HG03571 (cell line): ENCODE measurements at regions not wholly inside any gene's neighbourhood (a gene's known extent, or its start where the extent isn't known, plus 50 kb on each side); places are given as distances from the start of the nearest gene placed in this dataset.
A peak's percentile ranks its signal among the peaks of the same experiment; 100 is the strongest.
"Not testable (repeated sequence)": the region's sequence is repeated elsewhere in the genome, so short reads cannot be mapped to it uniquely, and the experiment has no call there.

ENCODE experiments used
- ATAC-seq: cut with Tn5 transposase; IDR thresholded peaks from one replicate; pipeline ENCODE4 v1.9.1; 2021; ENCODE audit not compliant: unreplicated experiment

DNA sequence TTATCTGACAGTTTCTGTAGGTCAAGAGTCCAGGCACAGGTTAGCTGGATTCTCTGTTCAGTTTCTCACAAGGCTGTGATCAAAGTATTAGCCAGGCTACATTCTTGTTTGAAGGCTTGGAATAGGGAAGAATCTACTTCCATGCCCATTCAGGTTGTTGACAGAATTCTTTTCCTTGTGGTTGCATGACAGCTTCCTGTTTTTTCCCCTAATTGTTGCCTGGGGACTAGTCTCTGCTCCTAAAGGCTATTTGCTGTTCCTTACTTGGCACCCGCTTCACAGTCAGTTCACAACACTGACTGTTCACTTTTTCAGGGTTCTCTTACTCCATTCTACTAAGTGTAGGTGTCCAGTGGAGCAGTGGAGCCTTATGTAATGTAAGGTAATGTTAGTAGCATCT, 115.4 kb upstream of the GBE1 start:
- ATAC-seq, result no peak

DNA sequence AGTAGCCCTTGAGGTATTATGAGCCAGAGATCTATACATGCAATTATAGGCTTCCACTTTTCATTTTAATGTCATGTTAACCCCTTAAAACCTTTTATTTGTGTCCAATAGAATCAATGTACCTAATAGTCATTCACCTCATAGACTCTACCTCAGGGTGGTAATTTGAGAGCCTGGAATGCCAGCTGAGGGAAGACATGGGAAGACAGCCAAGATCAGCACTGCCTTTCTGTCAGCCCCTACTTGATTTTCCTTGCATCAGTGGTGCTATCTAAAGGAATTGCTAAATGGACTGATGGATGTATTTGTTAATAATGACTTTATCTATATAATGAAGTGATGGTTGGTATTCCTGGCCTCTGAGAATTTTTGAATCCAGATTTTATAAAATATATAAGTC, 113.3 kb upstream of the GBE1 start:
- no peak for ATAC-seq

DNA sequence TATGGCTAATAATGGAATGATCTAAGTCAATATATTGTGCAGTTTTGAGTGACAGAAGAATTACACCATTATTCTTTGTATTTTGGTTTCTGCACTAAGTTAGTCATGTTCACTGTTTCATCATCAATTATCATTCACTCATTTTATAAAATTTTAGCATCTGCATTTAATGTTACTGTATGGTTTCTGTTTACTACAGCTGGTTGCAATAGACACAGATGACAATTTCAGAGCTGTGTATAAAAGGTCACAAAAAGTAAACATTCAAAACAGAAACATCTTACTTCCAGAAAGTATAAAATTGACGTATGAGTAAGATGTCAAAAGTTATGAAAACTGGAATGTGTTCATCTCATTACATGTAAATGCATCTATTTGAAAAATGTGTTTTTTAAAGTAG, 111.1 kb upstream of the GBE1 start:
- no peak for ATAC-seq

DNA sequence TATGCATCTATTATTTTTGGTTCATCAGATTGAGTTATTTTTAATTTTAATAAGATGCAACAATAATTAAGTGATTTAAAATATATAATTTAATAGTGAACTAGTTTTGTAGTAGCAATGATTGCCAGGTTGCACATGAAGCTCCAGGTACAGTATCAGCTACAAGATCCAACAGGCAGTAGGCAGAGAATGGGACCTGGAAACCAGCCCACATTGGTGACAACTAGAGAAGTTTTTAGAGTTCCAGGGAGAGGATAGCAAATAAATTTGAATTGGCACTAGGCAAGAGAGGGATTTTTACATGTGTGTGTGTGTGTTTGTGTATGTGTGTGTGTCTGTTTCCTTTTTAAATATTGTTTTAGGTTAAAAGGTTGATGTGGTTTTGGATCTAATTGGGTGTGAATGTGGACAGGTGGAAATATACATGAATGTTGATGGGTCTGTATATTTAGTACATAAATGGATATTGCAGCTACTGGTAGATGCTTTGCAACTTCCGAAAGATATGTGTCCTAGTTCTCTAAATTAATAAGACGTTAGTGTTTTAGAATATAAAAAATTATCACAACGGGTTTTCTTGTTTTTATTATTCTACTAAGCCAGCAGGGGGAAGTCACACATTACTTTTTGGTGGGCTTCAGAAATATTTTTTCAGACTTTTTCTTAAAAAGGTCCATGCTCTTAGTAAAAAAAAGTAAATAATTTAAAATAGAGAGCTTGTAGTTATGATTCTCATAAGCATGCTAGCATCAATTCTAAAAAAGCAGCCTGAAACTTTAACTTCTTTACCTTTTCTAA, 110.1 kb upstream of the GBE1 start:
- ATAC-seq, result no peak

DNA sequence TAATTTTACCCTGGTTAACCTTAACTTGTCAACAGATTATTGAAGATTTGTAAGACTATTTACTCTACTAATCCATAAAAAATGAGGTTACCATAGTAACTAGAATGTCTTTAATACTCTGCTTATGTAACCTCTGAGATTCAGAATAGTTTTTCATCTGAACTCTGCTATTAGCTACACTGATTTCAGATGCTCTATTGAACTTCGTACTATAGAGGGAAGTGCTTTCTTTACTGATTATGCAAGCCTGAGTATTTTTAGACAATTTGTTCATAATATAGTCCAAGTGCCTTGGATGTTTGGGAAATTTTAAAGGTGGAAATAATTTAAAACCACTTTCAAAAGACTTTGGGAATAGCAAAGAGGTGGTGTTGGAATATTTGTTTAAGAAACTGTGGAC, 107.9 kb upstream of the GBE1 start:
- ATAC-seq, result no peak

DNA sequence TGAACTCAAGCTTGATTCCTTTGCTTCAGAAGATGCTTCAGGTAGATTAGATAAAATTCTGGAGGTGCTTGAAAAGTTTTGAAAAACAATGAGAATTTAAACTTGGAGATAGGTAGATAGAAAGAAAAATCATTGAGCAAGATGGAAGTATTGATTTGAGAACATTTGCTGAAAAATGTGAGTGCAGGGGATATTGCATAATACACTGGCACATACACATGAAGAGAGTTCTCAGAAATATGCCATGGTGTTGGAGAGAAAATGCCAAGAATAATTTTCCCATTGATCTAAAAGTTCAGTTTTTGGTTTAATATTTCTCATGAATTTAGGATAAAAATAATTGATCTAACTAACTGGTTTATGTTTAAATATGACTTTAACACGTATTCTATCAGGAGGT, 107.2 kb upstream of the GBE1 start:
- ATAC-seq, result no peak

DNA sequence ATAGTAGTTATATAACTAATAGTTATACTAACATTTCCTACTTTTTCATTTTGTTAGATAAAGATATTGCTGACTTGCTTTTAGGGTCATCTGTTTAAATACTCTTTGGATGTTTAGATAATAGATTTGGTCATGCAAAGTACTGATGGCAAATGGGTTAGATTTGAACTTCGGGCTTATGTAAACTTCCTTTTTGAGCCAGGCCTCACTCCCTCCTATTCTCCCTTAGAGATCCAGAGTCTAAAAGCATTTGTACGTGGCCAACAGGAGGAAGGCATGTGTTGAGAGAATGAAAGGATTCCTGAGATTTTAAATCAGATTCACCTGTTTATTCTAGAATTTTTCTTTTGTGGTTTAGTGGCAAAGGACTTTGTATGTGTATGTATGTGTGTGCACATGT, 106.4 kb upstream of the GBE1 start:
- ATAC-seq, result no peak

DNA sequence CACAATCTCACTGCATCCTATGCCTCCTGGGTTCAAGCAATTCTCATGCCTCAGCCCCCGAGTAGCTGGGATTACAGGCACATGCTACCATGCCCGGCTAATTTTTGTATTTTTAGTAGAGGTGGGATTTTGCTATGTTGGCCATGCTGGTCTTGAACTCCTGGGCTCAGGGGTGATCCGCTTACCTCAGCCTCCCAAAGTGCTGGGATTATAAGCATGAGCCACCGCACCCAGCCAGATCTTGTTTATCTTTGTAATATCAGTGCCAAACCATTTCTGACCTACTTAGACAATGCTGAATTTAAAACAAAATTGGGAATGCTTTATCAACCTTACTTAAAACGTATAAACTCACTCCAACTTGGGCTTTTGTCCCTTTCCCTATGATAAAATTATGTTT, 103.7 kb upstream of the GBE1 start:
- not testable (repeated sequence) for ATAC-seq

DNA sequence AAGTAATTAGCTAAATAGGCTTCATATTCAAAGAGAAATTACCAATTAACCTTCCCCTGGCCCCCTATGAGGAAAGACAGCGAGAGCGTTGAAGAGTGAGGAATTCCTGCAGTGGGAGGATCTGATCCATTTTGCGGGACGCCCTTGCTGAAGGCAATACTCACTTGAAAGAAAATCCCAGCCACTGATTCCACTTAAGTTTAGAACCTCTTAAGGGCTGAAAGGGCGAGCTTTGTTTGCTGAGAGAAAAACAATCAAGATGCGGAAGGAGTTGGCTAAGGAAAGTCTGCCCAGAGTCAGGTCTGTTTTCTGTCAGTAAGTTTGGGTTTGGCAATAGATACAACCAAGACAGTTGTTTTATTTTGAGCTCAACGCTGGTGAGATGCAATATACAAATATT, 102.8 kb upstream of the GBE1 start:
- ATAC-seq, result no peak

DNA sequence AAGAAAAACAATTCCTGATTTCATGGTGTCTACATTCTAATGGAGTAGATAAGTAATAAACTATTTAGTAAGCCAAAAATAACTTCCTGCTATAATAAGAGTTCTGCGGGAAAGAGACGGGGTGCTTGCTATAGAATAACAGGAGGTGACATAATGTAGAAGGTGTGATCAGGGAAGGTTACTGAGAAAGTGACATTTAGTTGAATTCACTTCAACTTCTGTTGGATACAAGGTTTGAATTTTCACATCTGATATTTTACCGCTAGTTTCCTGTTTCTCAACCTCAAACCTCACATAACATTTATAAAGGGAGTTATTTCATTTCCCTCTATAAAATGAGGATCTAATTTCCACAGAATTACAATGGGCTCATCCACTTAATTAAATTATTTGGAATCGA, 102.3 kb upstream of the GBE1 start:
- ATAC-seq, result no peak

DNA sequence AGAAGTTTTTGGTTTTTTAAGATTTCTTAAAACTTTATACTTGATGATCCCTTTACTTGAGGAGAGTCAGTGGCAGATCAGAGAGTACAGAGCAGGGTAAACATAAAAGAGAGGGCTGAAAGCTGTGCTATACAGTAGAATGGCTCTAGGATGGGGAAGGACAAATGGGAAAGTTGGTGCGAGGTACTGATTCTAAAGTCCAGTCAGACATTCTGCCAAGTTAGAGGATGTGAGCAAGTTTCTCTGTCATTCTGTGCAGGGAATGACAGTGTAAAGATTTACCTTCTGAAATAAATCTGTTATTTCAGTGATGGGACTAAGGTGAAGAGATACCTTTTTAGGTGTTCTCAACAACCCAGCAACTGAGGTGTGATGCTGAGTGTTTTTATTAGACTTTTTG, 100.1 kb upstream of the GBE1 start:
- ATAC-seq, result no peak

DNA sequence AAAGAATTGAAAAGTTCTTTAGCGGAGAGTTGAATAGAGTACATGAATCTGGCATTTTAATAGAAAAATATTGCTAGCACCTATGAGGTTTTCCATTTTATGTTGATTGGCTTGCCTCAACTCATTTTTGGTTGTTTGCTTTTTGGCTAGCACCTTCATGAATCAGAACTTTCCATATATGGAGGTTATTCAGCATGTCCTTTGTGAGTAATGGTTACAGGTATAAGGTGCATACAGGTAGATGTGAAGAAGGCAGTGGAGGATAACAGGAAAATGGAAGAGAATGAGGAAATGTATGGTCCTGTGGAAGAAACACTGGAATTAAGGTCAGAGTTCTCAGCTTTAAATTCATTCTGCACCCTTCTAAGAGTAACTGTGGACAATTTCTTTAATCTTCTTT, 98.1 kb upstream of the GBE1 start:
- ATAC-seq, result no peak

DNA sequence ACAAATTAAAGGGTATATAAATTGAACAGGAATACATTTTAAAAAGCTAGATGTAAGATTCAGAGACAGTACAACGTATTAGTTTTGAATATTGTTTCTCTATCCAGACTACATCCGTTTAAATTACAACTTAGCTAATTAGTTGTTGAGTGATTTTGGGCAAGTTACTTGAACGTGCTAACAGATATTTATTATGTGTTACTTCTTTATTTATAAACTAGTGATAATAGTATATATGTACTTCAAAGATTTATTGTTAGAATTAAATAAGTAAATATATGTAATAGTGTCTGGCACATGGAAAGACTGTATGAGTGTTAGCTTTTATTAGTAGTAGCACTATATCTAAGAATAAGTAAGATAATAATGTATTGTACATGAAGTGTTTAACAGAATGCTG, 92.0 kb upstream of the GBE1 start:
- no peak for ATAC-seq

DNA sequence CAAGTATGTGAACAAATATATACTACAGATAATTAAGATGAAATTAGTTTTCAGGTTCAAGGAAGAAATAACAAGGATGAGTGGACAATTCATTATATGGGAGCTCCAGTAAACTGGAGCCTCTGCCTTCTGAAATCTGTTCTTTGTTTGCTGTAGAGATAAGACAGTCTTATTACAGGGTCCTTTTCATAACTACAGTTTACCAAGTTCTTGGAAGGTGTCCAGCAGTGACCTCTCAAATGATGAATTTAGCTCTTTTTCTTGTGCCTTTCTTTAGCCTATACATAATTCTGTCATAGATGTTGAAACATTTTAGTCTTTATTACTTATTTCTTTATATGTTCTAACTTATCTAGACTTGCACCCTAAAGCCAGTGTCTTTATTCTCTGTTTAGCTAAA, 89.7 kb upstream of the GBE1 start:
- no peak for ATAC-seq

DNA sequence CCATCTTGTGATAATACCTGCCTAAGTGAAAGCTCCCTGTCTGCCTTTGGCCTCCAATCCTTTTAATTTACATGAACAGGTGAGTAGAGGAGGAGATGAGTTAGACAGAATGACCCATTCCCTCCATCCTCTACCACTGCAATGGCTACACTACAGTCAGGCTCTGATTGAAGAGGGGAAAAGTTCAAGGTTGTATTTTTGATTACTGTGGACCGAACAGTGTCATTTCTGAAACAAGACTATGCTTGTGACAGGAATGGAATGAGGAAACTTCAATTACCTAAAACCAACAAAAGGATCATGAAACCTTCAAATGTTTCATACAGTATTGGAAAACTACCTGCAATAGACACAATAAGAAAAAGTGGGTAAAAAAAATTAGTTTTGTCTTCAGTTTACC, 85.5 kb upstream of the GBE1 start:
- ATAC-seq, result no peak

DNA sequence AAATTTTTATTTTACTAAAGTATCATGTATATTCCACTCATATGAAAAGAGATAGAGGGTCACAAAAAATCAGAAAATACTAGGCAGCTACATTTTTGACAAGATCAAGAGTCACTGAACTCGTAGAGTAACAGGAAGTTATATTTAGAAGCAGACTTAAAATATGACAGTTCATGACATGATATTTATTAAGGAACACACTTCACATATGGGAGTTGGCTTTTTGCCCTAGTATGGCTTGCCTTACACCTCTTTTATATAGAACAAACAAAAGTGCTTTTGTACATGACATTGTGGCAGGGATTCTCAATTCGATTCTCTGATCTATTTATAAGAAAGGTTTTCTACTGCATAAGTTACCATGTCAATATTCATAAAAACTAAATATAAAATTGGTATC, 80.1 kb upstream of the GBE1 start:
- ATAC-seq, result no peak

DNA sequence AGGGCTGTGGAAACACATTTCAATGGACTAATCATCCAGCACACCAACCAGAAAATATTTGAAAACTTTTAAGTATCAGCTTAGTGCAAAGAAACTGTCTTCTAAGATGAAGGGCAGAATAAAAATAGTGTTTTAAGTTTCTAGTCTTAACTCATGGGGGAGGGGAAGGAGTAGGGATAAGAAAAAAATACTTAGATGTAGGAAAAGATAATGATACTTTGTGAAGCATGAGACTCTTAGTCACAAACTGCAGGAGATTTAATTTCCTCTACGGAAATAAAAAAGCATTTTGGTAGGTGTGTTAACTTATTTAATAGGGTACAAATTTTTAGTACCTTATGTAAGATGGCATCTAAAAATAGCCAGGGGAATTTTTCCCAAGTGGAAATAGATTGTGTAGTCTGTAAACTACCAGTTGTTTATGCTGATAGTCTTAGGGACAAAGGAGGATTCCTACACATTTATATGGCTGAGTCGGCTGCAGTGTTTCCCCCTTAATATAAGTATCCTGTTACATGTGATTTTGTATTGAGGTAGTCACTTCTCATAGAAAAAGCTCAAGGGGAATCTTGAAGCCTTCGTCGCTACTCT, 78.2 kb upstream of the GBE1 start:
- no peak for ATAC-seq

DNA sequence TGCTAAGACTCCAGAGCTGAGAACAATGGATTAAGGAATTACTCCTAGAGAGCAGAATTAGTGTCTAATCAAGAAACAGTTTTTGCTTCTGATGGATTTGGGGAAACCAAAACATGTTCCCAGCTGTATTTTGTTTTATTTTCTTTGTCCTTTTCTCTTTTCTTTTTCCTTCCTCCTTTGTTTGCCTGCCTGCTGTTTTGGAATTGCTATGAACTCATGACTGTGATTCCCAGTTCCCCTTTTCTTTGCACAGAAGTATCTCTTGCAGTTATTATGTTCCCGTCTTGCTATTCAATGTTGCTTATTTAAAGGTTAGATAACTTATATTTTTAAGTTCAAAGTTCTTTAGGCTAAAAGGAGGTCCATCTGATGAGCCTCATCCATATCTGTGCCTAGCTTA, 77.0 kb upstream of the GBE1 start:
- no peak for ATAC-seq

DNA sequence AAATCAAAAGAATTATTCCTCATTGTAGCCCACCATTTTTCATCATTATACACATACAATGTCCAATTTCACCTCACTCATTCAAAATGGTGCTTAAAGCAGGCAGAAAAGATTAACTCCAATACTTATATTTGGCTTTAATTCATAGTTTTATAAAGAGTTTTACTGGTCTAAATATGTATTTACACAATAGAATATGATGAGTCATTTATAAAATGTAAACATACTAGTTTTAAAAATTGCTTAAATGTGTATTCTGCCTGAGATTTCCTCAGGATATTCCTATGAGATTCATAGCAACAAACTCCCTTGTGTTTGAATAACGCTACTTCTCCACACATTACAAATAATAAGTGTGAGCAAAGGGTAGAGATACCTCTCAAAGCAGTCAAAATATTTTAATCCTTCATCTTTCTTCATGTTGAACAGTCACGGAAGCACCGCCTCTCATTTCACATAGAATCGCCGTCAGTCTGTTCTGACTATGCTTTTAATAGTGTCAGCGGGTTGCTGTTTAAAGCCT, 75.7 kb upstream of the GBE1 start:
- no peak for ATAC-seq

DNA sequence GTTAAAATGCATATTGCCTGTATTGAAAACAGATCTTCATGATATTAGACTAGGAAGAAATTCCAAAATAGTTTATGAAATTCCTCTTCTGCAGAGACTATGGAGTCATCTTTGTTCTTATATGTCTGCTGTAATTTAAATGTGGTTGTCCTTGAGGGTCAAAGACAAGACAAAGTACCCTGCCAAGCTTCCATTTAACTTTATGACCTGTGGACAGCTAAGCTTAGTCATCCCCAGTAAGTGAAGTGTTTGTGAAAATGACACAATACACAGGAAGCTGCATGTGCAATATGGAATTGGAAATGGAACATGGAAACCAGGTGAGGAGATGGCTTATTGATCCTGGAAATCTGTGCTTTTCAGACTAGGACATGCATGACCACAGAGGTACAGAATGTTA, 68.5 kb upstream of the GBE1 start:
- ATAC-seq, result no peak

DNA sequence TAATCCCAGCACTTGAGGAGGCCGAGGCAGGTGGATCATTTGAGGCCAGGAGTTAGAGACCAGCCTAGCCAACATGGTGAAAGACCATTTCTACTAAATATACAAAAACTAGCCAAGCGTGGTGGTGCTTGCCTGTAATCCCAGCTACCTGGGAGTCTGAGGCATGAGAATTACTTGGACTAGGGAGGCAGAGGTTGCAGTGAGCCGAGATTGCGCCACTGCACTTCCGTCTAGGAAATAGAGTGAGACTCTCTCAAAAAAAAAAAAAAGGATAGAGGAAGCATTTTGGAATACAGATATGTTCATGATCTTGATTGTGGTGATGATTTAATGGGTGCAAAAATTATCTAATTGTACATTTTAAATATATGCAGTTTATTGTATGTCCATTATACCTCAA, 67.8 kb upstream of the GBE1 start:
- ATAC-seq, result not testable (repeated sequence)

DNA sequence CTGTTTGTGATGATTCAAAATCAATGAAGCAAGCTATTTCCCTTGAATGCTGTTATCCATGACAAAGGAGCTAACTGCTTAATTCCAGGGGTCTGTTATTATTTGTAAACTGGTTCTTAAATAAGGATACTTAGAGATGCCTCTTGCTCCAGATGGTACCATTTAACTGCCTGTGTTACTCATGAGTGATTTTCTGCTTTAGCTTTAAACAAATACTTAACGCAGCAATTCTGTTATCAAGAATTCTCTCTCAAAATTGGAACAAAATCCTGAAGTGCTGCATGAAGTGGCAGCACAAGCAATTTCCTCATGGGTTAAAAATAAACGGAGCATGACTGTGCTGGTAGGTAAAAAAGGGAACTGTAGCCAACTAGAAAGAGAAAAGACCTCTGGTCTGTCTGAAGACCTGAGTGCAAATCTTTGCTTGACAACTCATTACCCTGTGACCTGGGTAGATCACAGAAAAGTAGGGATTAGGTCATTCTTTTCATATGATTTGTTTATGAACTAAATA, 62.5 kb upstream of the GBE1 start:
- ATAC-seq, result peak; percentile 93

DNA sequence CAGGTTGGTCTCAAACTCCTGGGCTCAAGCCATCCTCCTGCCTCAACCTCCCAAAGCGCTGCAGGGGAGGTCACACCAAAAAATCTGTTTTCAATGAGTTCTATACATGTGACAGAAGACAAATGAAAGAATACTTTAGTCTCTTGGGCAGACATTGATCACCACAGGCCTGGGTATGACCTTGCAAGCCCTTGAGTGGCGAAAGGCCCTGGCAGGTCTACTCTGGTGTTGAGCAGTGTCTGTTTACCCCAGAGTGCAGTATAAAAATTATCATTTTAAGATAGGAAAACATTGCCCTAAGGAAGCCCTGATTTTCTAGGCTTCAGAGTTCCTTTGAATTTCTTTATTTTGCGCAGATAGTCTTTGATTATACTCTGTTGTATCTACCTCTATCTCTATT, 61.6 kb upstream of the GBE1 start:
- ATAC-seq, result no peak
